MM.1S (cell line): ENCODE measurements at regions not wholly inside any gene's neighbourhood (a gene's known extent, or its start where the extent isn't known, plus 50 kb on each side); places are given as distances from the start of the nearest gene placed in this dataset.

Experiments used
- DNase-seq: peaks from one replicate; pipeline ENCODE4 v3.0.0-alpha.2; 2015
- H2AFZ ChIP-seq: fragments of 300-600 bp; sonication (generic); 2 replicates; pipeline ENCODE4 v1.6.0; 2016; ENCODE audit warnings: antibody characterized with exemption, low read length
- H3F3A ChIP-seq: fragments of 300-600 bp; sonication (generic); 2 replicates; pipeline ENCODE4 v1.6.1; 2016; ENCODE audit warnings: mild to moderate bottlenecking, antibody characterized with exemption, low read length, moderate library complexity, mixed read lengths; ENCODE audit not compliant: insufficient read depth
- H3K27ac ChIP-seq: fragments of 300-600 bp; sonication (generic); 2 replicates; pipeline ENCODE4 v1.5.1; 2016; ENCODE audit warnings: mild to moderate bottlenecking, low read length
- H3K27me3 ChIP-seq: fragments of 300-600 bp; sonication (generic); replicated peaks from 2 replicates; pipeline ENCODE4 v1.6.0; 2016; ENCODE audit warnings: low read length; ENCODE audit not compliant: insufficient read depth
- H3K36me3 ChIP-seq: fragments of 300-600 bp; sonication (generic); replicated peaks from 2 replicates; pipeline ENCODE4 v1.6.1; 2016; ENCODE audit warnings: mild to moderate bottlenecking, low read length, mixed read lengths; ENCODE audit not compliant: insufficient read depth
- H3K4me1 ChIP-seq: fragments of 300-600 bp; sonication (generic); 2 replicates; pipeline ENCODE4 v1.6.1; 2016; ENCODE audit warnings: low read length, mixed read lengths
- H3K4me2 ChIP-seq: fragments of 300-600 bp; sonication (generic); 2 replicates; pipeline ENCODE4 v1.6.0; 2016; ENCODE audit warnings: low read depth, low read length
- H3K4me3 ChIP-seq: fragments of 300-600 bp; sonication (generic); 2 replicates; pipeline ENCODE4 v1.5.1; 2016; ENCODE audit warnings: low read length, mixed read lengths
- H3K79me2 ChIP-seq: fragments of 300-600 bp; sonication (generic); 2 replicates; pipeline ENCODE4 v1.6.1; 2016; ENCODE audit warnings: mixed run types, low read length, mixed read lengths
- H3K9ac ChIP-seq: fragments of 300-600 bp; sonication (generic); 2 replicates; pipeline ENCODE4 v1.6.1; 2016; ENCODE audit warnings: low read length, mixed read lengths
- H3K9me2 ChIP-seq: fragments of 300-600 bp; sonication (generic); replicated peaks from 2 replicates; pipeline ENCODE4 v1.6.1; 2016; ENCODE audit warnings: mild to moderate bottlenecking, low read length, mixed read lengths; ENCODE audit not compliant: insufficient read depth
- H3K9me3 ChIP-seq: fragments of 300-600 bp; sonication (generic); replicated peaks from 2 replicates; pipeline ENCODE4 v1.6.1; 2016; ENCODE audit warnings: mild to moderate bottlenecking, low read length, mixed read lengths; ENCODE audit not compliant: insufficient read depth
- H4K20me1 ChIP-seq: fragments of 300-600 bp; sonication (generic); 2 replicates; pipeline ENCODE4 v1.6.1; 2016; ENCODE audit warnings: mild to moderate bottlenecking, low read length, moderate library complexity, mixed read lengths; ENCODE audit not compliant: insufficient read depth
- EZH2 ChIP-seq: fragments of 300-600 bp; sonication (generic); optimal IDR thresholded peaks from 2 replicates; pipeline ENCODE3; 2017; ENCODE audit warnings: low read depth, mild to moderate bottlenecking, antibody characterized with exemption, low read length, mixed read lengths
- EZH2phosphoT487 ChIP-seq: fragments of 300-600 bp; sonication (generic); IDR thresholded peaks from 2 replicates; pipeline ENCODE4 v1.6.1; 2018; ENCODE audit warnings: antibody characterized with exemption, low read length
- TF ChIP-seq, protein P1 (sequence below): fragments of 300-600 bp; sonication (generic); IDR thresholded peaks from 2 replicates; pipeline ENCODE4 v1.5.1; 2016; ENCODE audit warnings: antibody characterized with exemption, low read length, mixed read lengths

DNA sequence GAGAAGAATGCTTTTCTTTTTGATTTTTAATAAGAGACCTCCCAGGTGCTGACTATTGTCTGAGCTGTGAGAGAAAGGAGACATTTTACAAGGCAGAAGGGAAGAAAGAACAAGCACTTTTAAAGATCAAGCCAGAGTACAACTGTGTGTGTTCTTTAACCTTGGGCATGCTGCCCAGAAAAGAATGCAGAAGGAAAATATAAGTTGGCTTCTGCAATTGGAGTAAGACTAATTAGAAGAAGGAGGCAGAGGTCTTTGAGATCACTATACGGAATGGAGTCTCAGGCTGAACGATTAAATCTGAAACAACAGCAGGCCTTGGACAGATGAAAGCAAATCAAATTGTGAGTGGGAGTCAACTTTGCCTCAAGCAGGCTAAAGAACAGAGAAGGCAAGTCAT, 230.5 kb downstream of the ATP23 start:
- H2AFZ ChIP-seq: no peak overlapping the region
- no peaks in the 10 kb centered on the region for H3K79me2 ChIP-seq
- H4K20me1 ChIP-seq: no peaks in the 10 kb centered on the region
- H3K4me1 ChIP-seq: peaks cover 23% of the 10 kb centered on the region
- H3F3A ChIP-seq: peaks cover 6% of the 10 kb centered on the region; the same call in 1 of the 2 replicates
- H3K27ac ChIP-seq: no peak overlapping the region
- TF ChIP-seq, protein P1, sequence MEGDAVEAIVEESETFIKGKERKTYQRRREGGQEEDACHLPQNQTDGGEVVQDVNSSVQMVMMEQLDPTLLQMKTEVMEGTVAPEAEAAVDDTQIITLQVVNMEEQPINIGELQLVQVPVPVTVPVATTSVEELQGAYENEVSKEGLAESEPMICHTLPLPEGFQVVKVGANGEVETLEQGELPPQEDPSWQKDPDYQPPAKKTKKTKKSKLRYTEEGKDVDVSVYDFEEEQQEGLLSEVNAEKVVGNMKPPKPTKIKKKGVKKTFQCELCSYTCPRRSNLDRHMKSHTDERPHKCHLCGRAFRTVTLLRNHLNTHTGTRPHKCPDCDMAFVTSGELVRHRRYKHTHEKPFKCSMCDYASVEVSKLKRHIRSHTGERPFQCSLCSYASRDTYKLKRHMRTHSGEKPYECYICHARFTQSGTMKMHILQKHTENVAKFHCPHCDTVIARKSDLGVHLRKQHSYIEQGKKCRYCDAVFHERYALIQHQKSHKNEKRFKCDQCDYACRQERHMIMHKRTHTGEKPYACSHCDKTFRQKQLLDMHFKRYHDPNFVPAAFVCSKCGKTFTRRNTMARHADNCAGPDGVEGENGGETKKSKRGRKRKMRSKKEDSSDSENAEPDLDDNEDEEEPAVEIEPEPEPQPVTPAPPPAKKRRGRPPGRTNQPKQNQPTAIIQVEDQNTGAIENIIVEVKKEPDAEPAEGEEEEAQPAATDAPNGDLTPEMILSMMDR: no peak
- TF ChIP-seq EZH2: no peak
- no peak for TF ChIP-seq EZH2phosphoT487
- no peak overlapping the region for H3K4me3 ChIP-seq
- H3K27me3 ChIP-seq: no peaks in the 10 kb centered on the region
- H3K9ac ChIP-seq: no peak overlapping the region
- no peak for DNase-seq
- no peaks in the 10 kb centered on the region for H3K36me3 ChIP-seq
- no peaks in the 10 kb centered on the region for H3K9me2 ChIP-seq
- no peak overlapping the region for H3K4me2 ChIP-seq
- H3K9me3 ChIP-seq: no peaks in the 10 kb centered on the region

DNA sequence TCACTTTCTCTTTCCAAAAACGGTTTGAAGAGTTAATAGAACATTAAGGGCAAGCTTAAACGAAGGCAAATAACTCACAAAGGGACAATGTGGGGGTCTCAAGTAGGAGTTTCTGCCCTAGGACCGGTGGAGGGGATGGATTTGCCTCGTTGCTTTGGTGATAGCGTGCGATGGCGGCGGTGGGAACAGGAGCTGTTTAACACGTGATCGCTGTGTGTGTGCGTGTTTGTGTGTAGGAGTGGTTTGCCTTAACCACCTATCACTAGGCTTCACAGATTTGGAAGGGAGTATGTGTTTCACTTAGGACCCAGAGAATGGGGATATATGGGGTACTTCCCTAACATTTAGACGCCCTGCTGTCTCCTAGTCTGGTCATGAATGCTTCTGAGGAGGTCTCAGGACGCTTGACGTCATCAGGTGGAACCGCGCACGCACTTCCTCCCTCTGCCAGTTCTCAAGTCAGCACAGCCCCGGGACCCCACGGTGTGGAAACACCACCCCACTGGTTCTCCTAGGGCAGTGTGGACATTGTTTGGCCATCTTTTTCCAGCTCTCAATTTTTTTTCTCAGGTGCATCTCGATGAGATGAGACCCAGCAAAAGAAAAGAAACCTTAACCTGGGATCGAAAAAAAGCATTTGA, 231.2 kb downstream of the ATP23 start:
- peaks cover 6% of the 10 kb centered on the region; the same call in 1 of the 2 replicates for H3F3A ChIP-seq
- H3K36me3 ChIP-seq: no peaks in the 10 kb centered on the region
- H3K27me3 ChIP-seq: no peaks in the 10 kb centered on the region
- H3K4me3 ChIP-seq: no peak overlapping the region
- H3K79me2 ChIP-seq: no peaks in the 10 kb centered on the region
- H3K9me3 ChIP-seq: no peaks in the 10 kb centered on the region
- peaks cover 16% of the 10 kb centered on the region for H3K4me1 ChIP-seq
- no peak overlapping the region for H3K9ac ChIP-seq
- H4K20me1 ChIP-seq: no peaks in the 10 kb centered on the region
- no peak for TF ChIP-seq EZH2phosphoT487
- no peak for TF ChIP-seq EZH2
- TF ChIP-seq, protein P1: no peak
- no peak for DNase-seq
- H3K27ac ChIP-seq: no peak overlapping the region
- H3K9me2 ChIP-seq: no peaks in the 10 kb centered on the region
- no peak overlapping the region for H3K4me2 ChIP-seq
- H2AFZ ChIP-seq: no peak overlapping the region

DNA sequence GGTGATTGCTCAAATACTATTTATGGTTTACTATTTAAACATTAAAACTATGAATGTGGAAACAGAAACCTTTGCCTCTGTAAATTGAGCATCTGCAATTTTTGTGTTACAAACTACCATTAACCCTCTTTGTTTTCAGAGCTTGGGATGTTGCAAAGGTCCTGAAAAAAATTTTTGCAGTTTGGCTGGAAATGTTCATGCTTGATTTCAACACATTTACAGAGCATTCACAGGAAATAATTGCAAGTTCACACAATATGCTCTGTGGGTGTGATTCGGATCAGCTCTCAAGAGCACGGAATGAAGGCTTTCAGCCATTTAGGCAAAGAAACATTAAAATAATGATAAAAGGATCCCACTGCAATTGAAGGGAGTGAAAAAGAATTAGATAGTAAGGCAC, 232.9 kb downstream of the ATP23 start:
- Histone ChIP-seq H3K9me3 (no peaks in the 10 kb centered on the region), H3K4me2 (no peak overlapping the region), H3K27ac (no peak overlapping the region), H3K4me1 (no peaks in the 10 kb centered on the region), H3K79me2 (no peaks in the 10 kb centered on the region), H3K36me3 (no peaks in the 10 kb centered on the region), H2AFZ (no peak overlapping the region), H4K20me1 (no peaks in the 10 kb centered on the region), H3K9ac (no peak overlapping the region), H3K27me3 (no peaks in the 10 kb centered on the region), H3F3A (no peaks in the 10 kb centered on the region), H3K4me3 (no peak overlapping the region), H3K9me2 (no peaks in the 10 kb centered on the region)
- DNase-seq: no peak
- TF ChIP-seq EZH2 (no peak), EZH2phosphoT487 (no peak)
- TF ChIP-seq, protein P1: no peak
